Forelimb muscle (tissue), 1 donor: ENCODE measurements at regions not wholly inside any gene's neighbourhood (a gene's known extent, or its start where the extent isn't known, plus 50 kb on each side); places are given as distances from the start of the nearest gene placed in this dataset.
A peak's percentile ranks its signal among the peaks of the same experiment; 100 is the strongest.

Experiments
- DNase-seq: peaks from one replicate; pipeline ENCODE4 v3.0.0-alpha.2; 2013; ENCODE audit warnings: low read depth

- DNase-seq: no peak
Measured at GRCh38 chr1:191892716-191893115, 265.5 kb upstream of the RGS18 start.

GRCh38 chr1:191895049-191895448 is 263.2 kb upstream of the RGS18 start:
- no peak for DNase-seq

- no peak for DNase-seq
Measured at GRCh38 chr1:191895462-191896058, 262.7 kb upstream of the RGS18 start.

- DNase-seq: no peak
Measured at GRCh38 chr1:191897134-191897533, 261.1 kb upstream of the RGS18 start.

- DNase-seq: no peak
Measured at GRCh38 chr1:191901651-191902050, 256.6 kb upstream of the RGS18 start.

GRCh38 chr1:191904991-191905390 is 253.3 kb upstream of the RGS18 start:
- DNase-seq: no peak

- peak; percentile 71 for DNase-seq
Measured at GRCh38 chr1:191905781-191906180, 252.5 kb upstream of the RGS18 start.

GRCh38 chr1:191907121-191907520 is 251.1 kb upstream of the RGS18 start:
- no peak for DNase-seq

GRCh38 chr1:191910245-191910644 is 248.0 kb upstream of the RGS18 start:
- no peak for DNase-seq

- DNase-seq: no peak
Measured at GRCh38 chr1:191912517-191912916, 245.7 kb upstream of the RGS18 start.

GRCh38 chr1:191913260-191913977 is 244.8 kb upstream of the RGS18 start:
- DNase-seq: peak; percentile 14

GRCh38 chr1:191929383-191929782 is 228.9 kb upstream of the RGS18 start:
- no peak for DNase-seq

- no peak for DNase-seq
Measured at GRCh38 chr1:191943684-191944083, 214.6 kb upstream of the RGS18 start.

GRCh38 chr1:191953526-191953925 is 204.7 kb upstream of the RGS18 start:
- no peak for DNase-seq

- DNase-seq: no peak
Measured at GRCh38 chr1:191959856-191960255, 198.4 kb upstream of the RGS18 start.

GRCh38 chr1:191963286-191963685 is 195.0 kb upstream of the RGS18 start:
- no peak for DNase-seq

GRCh38 chr1:191963781-191964455 is 194.3 kb upstream of the RGS18 start:
- DNase-seq: no peak

GRCh38 chr1:191969290-191969689 is 189.0 kb upstream of the RGS18 start:
- no peak for DNase-seq

- DNase-seq: peak; percentile 36
Measured at GRCh38 chr1:191970116-191970515, 188.1 kb upstream of the RGS18 start.

GRCh38 chr1:191971447-191971846 is 186.8 kb upstream of the RGS18 start:
- DNase-seq: no peak

GRCh38 chr1:191974004-191974403 is 184.3 kb upstream of the RGS18 start:
- DNase-seq: no peak

- no peak for DNase-seq
Measured at GRCh38 chr1:191977874-191978506, 180.3 kb upstream of the RGS18 start.

GRCh38 chr1:191984856-191985255 is 173.4 kb upstream of the RGS18 start:
- DNase-seq: no peak
